ENCODE measurements at regions not wholly inside any gene's neighbourhood (a gene's known extent, or its start where the extent isn't known, plus 50 kb on each side); places are given as distances from the start of the nearest gene placed in this dataset.
"Not testable (repeated sequence)": the region's sequence is repeated elsewhere in the genome, so short reads cannot be mapped to it uniquely, and the experiment has no call there.

DNA sequence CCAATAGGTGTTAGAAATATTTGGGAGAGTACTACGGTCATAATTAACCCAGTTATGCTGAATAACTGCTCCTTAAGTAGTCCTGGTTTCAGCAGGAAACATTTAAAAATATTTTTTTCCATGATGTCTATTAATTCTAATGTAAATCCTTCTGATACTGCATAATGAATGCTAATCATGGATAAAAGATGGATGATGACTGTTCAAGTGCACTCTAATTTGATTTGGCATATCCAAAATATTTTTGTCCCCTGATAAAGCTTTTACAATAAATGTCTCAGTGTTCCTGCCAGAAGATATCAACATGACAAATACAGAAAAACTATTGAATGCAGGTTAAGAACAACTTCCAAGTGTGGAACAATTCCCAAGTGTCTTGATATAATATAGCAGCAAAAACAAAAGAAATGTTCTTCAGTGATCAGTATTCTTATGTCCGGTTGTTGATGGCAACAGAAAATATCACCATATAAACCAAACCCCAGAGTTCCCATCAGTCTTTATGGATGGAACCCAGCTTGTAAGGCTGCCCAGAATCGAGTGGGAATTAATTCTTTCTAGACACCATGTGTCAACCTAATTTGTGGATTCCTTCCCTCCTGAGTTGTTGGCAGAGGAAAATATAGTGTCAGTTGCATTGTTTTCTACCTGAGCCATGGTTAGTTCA is 205.4 kb upstream of the GK2 start:
- no peak for DNase-seq

DNA sequence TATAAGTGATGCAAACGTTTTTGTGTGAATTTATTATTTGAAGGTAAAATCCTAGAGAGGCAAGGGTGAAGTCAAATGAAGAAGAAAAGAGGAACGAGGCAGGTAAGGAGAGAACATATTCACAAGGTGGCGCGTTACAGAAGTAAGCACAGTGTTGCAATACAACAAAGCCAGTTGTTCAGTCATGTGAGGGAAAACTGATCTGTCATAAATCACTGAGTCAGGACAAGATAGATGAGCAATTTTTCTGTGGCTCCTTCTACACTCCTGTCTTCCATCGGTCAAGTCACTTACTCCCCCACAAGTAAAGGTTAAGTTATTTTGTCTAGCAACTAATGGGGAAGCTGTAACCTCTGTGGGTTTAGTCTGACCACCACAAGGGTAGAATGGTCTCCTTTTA is 203.0 kb upstream of the GK2 start:
- DNase-seq = no peak

DNA sequence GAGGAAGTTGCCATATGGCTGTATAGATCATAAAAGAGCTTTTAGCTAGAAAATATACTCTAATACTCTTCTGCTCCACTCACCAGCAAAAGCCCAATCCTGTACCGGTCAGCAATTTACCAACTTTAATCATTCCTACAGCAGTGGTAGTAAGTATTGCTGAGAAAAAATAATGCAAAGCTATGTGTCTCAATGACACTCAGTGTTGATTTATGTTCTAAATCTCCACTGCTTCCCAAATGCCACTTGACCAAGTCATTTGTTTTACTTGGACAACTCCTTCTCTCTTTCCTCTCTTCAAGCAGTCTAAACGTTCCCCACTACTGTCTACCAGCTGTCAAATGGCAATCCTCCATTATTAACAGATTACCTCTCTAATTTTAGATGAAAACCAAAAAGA is 201.8 kb upstream of the GK2 start:
- DNase-seq = no peak

DNA sequence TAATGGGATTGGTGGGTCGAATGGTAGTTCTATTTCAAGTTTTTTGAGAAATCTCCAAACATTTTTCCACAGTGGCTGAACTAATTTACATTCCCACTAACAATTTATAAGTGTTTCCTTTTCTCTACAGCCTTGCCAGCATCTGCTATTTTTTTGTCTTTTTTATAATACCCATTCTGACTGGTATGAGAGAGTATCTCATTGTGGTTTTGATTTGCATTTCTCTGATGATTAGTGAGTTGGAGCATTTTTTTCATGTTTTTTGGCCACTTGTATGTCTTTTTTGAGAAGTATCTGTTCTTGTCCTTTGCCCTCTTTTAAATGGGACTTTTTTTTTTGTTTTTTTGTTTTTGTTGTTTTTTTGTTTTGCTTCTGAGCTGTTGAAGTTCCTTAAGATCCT is 200.0 kb upstream of the GK2 start:
- no peak for DNase-seq

DNA sequence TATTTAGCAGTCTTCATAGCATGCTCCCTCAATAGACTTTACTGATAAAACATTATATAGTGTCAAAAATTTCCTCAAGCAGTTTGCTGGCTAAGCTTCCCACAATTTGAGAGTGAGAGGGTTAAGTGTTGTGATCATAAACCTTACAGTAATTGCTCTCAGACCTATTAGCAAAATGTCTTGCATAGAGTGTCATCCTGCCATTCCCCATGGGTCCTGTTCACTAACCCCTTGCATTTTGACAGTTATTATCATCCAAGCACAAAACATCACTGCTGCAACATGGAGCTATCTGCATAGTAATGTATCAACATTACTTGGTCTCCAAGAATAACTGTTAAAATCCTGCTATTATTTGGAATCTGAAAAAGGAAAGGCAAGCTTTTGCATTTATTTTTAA is 196.1 kb upstream of the GK2 start:
- DNase-seq = no peak

GRCh38 chr4:79603681-79604080 is 195.7 kb upstream of the GK2 start:
- no peak for DNase-seq

DNA sequence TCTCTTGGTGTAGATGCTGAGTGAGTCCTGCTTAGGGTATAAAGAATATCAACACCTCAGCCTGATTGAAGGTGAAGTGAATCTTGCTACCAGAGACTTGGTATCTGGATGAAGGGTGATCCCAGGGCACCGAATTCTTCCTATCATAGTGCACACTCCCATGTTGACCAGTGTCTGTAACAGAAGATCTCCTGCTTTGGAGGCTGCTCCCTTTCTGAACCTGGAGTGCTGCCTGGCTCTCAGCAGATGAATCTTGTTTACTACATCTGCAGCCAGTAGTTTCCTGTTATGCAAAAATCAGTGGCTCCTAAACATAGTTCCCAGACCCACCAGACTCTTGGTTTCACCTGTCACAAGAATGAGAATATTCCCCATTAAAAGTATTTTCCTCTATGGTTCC is 191.7 kb upstream of the GK2 start:
- DNase-seq = no peak

DNA sequence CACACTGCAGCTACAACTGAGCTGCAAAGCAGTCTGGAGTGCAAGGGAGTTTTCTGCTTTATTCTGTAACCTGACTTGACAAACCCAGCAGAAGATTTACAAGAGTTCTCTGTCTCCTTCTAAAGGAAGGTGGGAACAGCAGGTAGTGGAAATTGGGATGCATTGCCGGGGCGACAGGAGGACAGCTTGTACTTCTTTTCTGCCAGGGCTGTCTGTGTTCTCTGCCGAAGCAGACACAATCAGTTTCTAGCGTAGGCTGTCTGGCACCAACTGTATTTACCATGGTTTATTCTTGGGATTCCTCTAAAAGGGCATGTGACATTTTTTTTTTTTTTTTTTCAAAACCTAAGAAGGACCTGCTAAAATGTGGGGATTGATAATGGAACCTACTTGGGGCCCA is 190.8 kb upstream of the GK2 start:
- no peak for DNase-seq

DNA sequence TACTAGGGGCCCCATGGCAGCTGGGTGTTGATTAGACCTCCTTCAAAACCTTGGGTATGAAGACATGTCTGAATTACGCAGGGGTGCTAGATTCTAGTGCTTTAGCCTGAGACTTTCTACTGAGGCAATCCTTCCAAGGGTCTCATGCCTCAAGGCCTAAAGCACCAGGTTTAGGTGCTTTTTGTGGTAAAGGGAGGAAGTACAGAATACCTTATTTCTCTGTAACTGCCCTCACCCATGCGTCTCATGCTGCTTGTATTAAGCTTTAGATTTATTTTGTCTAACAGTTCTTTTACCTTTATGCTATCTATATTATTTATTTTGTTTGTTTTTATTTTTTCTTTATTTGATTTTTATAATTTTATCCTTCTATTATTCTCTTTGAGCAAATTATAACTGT is 190.2 kb upstream of the GK2 start:
- no peak for DNase-seq

DNA sequence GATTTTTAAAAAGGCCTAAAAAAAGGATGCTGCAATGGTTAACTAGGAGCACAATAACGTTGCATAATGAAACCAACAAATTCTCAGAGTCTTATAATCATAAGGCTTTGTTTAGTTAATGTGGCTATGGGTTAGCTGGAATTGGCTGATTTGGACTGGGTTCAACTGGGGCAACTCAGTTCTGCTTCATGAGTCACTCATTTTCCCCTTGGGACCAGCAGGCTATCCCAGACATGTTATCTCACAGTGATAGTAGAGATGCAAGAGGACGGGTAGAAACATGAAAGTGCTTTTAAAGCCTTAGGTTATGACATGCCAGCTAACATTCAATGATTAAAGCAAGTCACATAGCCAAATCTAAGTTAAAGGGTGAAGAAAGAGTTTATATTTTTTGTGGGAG is 189.2 kb upstream of the GK2 start:
- DNase-seq = no peak

- DNase-seq = not testable (repeated sequence)
These were observed 184.2 kb upstream of the GK2 start for GRCh38 chr4:79592218-79592617.

GRCh38 chr4:79588679-79589078 is 180.7 kb upstream of the GK2 start:
- no peak for DNase-seq

- DNase-seq = not testable (repeated sequence)
These were observed 179.2 kb upstream of the GK2 start for GRCh38 chr4:79587207-79587606.

DNA sequence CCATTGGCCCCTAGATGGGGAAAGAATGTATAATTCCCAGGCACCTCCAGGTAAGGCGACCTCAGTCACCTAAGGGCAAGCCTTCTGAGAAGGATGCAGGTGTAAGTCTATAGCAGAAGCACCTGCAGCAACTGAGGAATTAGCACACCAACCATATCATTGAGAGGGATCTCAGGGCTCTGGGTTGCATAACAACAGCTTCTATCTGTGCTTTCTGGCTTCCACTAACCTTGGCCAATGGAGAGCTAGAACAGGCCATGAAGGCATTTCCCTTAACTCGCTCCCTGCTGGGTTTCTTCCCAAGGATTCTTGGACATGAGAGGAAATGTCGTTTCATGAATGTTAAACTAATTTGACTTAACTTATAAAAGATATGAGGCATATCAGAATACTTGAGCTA is 177.8 kb upstream of the GK2 start:
- DNase-seq = no peak

DNA sequence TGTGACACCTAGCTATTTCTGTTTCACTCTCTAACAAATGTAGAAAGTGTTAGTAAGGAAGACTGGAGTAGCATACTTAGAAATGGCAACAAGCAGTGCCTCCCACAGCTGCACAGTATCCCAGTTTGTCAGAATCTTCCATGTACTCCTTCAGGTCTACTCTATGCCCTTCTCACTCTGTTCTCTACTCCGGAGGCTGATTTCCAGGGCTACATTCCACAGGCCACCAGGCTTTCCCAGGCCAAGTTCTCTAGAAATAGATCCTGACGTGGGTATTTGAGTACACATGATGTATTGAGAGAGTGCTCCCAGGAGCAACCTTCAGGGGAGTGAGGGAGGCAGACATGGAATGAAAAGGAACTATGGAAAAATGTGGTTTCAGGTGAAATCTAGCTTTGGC is 177.3 kb upstream of the GK2 start:
- DNase-seq = no peak

DNA sequence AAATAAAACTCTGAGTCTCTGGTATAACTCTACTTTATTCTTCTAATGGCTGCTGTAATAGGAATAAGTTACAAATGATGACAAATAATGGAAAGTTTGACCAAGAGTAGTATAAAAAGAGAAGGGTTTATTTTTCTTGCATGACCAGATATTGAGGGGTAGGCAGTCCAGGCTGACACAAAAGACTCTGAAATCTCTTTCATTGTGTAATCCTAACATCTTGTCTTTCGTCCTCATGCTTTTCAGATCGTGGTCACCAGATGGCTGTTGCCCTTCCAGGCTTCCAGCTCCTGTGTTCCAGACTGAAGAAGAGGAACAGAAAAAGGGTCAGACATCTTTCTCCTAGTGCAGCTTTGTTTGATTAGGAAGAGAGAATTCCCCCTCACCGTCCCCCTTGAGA is 176.9 kb upstream of the GK2 start:
- DNase-seq = no peak

DNA sequence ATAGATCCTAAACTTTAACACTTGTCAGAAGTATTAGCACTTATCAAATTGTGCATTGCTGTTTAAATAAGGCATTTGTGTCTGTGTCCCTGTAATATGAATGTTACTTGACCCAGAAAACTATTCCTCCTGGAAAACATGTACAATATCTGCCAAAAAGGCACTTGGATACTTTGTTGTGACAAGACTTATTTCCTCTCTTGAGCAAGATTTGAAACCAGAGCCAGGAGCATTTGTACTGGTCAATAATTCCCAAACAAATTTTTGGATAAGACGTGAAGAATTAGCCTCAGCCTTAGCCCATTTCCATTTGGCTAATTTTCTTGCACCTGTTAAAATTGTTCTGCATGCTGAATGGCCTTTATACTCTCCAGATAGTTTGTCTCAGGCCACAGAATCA is 176.3 kb upstream of the GK2 start:
- DNase-seq = no peak

DNA sequence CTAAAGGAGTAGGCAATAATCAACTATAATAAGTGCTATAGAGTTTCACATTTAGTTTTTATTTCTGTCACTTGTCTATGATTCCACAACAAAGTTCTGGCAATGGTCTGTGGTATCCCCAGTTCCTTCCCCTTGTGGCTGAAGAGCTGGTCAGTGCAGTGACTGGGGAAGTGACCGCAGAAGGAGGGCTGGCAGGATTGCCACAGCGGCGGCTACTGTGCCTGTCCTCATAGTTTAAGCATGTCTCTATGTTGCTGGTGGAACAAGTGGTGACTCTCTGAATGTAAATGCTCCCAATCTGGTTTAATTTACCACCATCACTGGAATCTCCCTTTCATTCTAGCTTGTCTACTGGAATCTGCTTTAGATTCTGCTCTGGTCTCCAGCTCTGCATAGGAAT is 170.6 kb upstream of the GK2 start:
- no peak for DNase-seq

DNA sequence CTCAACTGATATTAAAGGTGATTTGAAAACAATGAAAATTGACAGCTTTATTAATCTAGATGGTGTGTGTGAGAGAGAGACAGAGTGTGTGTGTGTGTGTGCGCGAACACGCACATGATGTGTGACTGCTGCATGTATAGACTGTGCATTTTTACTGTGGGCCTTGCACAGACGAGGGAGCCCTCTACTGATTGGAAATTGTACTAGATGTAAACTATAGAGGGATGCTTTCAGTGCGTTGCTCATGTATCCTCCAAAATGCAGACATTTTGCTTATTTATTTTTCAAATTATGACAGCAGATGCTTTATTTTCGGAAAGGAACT is 168.4 kb upstream of the GK2 start:
- peak in 2 of 56 donors; percentile 8 for DNase-seq

- no peak for DNase-seq
These were observed 167.8 kb upstream of the GK2 start for GRCh38 chr4:79575709-79576428.

DNA sequence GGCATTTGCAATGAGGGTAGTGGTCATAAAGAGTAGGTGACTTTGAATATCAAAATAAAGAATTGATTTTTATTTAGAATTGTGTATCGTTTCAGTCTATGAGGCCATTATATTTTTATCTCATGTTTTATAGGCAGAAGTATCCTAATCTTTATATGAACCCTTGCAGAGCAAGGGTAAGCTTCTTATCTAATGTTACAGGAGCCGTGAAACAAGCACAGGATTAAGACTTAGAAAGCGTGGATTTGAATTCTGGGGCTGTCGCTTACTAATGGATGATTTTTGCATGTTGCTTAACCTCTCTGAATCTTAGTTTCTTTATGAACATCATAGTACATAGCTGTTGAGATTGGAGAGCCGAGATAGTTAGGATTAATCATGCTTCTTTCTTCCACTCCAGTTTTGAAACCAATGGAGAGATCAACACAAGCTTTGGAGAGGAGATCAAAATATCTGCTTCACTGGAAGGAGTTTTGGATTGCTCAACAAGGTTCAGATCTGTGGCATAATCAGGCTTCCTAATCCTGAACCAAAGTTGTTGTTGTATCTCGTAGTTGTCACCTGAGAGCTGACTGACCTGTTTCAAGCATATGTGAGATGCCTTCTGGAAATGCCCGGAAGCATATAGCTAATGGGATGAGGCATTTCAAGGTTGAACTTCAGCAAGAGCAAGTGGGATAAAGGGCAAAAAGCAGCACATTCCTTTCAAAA is 166.9 kb upstream of the GK2 start:
- no peak for DNase-seq

DNA sequence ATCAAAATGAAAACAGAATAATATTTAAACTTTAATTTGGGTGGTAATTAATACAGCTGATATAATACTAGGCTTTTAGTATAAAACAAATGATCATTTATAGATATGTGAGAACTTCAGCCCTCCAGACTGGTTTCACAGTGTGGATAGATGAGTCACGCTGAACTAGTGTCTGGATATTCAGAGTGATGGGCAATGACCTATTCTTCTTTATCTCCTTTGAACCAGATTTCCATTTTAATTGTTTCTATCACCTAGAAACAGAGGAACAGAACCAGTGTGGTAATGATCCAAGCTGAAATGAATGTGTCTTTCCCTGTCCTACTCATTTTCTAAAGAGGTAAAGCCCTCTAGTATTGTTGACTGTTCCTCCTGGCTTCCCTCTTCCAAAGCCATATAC is 155.2 kb upstream of the GK2 start:
- no peak for DNase-seq

DNA sequence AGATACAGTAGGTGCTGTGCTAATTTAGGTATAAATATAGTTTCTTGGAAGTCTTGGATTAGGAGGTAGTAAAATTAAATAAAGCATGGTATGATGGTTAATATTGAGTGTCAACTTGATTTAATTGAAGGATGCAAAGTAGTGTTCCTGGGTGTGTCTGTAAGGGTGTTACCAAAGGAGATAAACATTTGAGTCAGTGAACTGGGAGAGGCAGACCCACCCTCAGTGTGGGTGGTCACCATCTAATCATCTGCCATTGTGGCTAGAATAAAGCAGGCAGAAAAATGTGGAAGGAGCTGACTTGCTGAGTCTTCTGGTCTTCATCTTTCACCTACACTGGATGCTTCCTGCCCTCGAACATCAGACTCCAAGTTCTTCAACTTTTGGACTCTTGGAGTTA is 153.7 kb upstream of the GK2 start:
- no peak for DNase-seq

Measured in nucleus accumbens (tissue), 56 donors.